HEK293 (cell line): ENCODE measurements at regions not wholly inside any gene's neighbourhood (a gene's known extent, or its start where the extent isn't known, plus 50 kb on each side); places are given as distances from the start of the nearest gene placed in this dataset.

Experiments
- CTCF ChIP-seq: fragments of 450-650 bp; formaldehyde crosslinking; IDR thresholded peaks from 2 replicates; pipeline ENCODE4 v1.5.1; 2016; ENCODE audit warnings: missing biosample characterization, missing genetic modification characterization
- KLF1 ChIP-seq: fragments of 450-650 bp; formaldehyde crosslinking; IDR thresholded peaks from 2 replicates; pipeline ENCODE4 v1.5.1; 2016; ENCODE audit warnings: missing biosample characterization, missing genetic modification characterization
- ZFP41 ChIP-seq: fragments of 450-650 bp; formaldehyde crosslinking; IDR thresholded peaks from 2 replicates; pipeline ENCODE4 v1.5.1; 2016; ENCODE audit warnings: missing biosample characterization, missing genetic modification characterization, borderline replicate concordance
- ZNF692 ChIP-seq: fragments of 450-650 bp; formaldehyde crosslinking; IDR thresholded peaks from 2 replicates; pipeline ENCODE4 v1.5.1; 2016; ENCODE audit warnings: missing biosample characterization, missing genetic modification characterization

GRCh38 chr18:23332356-23332755 is 120.7 kb upstream of the RIOK3 start:
- no peak for TF ChIP-seq CTCF (tag by site-specific recombination)
- no peak for TF ChIP-seq KLF1 (tag by site-specific recombination)
- no peak for TF ChIP-seq ZFP41
- no peak for TF ChIP-seq ZNF692 (tag by site-specific recombination)
